Upper lobe of left lung (tissue), 4 donors: ENCODE measurements at regions not wholly inside any gene's neighbourhood (a gene's known extent, or its start where the extent isn't known, plus 50 kb on each side); places are given as distances from the start of the nearest gene placed in this dataset.

ENCODE experiments used
- CTCF ChIP-seq, 6 experiments: fragments of 450-650 bp in 4 of 6; fragments of 200-600 bp in 2 of 6; sonication (generic) in 2 of 6; IDR thresholded peaks; one replicate each; pipeline ENCODE4 v1.5.1; 2016 to 2019; ENCODE audit warnings: antibody characterized with exemption in 6 of 6
- EP300 ChIP-seq, 4 donors: sonication (generic); formaldehyde crosslinking; IDR thresholded peaks; one replicate each; pipeline ENCODE4 v1.5.1; 2017; ENCODE audit warnings: antibody characterized with exemption in 4 of 4, control low read depth in 2 of 4
- POLR2A ChIP-seq, 4 donors: fragments of 450-650 bp; IDR thresholded peaks; one replicate each; pipeline ENCODE4 v1.5.1; 2016 to 2017; ENCODE audit warnings: antibody characterized with exemption in 4 of 4, mild to moderate bottlenecking in 2 of 4

GRCh38 chr10:60643874-60644273, 134.4 kb upstream of the CDK1 start:
- TF ChIP-seq POLR2A (IDR thresholded peaks at IDR 0.05), result no peak
- TF ChIP-seq EP300 (IDR thresholded peaks at IDR 0.05), result no peak
- no peak for TF ChIP-seq CTCF (IDR thresholded peaks at IDR 0.05)
